ENCODE measurements at regions not wholly inside any gene's neighbourhood (a gene's known extent, or its start where the extent isn't known, plus 50 kb on each side); places are given as distances from the start of the nearest gene placed in this dataset.

DNA sequence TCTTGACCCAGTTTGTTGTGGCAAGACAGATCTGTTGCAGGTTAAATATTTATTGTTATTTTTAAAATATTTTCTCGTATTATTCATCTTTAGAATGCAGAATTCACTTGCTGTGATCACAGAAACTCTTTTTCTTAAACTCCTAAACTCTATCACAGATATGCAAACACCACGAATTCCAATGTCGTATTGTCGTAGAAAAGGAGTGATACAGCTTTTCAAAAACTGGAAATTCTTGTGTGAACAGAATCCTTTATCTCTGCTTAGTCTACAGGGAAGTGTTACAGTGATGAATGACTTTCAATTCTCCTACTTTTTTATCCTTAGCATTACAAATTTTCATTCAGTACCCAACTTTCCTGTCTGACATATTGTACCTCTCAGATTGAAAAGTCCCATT lies 1329.5 kb upstream of the B3GALT2 start:
- no peak for DNase-seq (ENCODE audit: low read depth in 3 of 3, low spot score in 2 of 3)

DNA sequence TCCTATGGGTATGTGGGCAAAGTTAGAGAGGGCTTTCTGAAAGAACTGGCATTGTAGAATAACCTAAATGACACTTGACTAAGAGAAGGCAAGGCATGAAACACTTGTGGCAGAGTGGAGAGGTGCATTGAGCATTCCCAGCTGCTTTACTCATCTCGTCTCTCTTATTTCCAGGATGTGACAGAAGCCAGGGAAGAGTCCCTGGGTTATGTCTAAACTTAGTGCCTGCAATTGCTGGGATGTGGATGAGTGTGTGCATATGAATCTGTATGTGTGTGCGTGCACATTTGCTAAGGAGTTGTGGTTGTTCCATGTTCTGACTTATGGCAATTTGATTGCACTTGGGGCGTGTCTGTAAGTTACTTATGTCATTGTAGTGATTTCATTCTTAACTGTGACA lies 1326.5 kb upstream of the B3GALT2 start:
- no peak for DNase-seq (ENCODE audit: low read depth in 3 of 3, low spot score in 2 of 3)

DNA sequence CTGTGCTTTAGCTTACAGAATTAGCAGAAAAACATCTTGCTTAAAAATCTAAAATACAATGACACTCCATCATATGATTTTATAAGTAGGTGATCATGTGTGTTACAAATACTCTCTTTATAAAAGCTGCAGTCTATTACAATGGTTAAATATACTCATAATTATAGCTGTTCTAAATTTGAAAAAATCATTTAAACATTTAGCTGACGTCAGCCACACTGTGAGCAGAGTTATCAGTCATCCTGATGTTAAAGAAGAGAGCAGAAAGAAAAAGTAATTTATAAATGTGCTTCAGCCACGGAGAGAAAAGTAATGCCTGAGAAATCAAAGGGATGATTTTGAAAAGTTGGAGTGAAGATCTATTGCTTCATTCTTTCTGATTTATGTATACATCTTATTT lies 1325.9 kb upstream of the B3GALT2 start:
- DNase-seq (ENCODE audit: low read depth in 3 of 3, low spot score in 2 of 3): no peak

DNA sequence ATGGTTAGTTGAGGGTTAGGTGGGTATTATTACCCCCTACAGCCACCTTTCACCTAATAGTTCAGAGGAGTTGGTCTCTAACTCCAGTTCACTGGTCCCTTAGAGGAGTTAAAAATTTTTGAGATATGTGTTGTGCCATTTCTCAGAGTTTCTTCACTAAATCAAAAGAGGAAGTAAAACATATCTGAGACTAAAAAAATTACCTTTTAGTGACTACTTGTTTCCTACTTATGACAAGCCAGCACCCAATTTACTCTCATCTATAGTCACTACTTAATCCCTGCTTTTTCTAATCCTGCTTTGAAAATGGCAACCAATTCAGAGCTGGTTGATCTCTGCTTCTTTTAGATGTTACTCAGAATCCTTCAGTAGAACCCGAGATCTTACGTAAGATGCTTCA lies 1316.8 kb upstream of the B3GALT2 start:
- no peak for DNase-seq (ENCODE audit: low read depth in 3 of 3, low spot score in 2 of 3)

DNA sequence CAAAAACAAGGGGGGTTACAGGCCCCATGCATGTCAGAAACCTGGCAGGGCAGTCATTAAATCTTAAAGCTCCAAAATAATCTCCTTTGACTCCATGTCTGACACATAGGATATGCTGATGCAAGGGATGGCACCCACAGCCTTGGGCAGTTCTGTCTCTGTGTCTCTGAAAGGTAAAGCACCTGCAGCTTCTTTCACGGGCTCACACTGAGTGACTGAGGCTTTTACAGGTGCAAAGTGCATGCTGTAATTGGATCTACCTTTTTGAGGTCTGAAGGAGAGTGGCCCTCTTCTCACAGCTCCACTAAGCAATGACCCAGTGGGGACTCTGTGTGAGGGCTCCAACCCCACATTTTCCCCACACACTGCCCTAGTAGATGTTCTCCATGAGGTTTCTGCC lies 1309.0 kb upstream of the B3GALT2 start:
- no peak for DNase-seq (ENCODE audit: low read depth in 3 of 3, low spot score in 2 of 3)

DNA sequence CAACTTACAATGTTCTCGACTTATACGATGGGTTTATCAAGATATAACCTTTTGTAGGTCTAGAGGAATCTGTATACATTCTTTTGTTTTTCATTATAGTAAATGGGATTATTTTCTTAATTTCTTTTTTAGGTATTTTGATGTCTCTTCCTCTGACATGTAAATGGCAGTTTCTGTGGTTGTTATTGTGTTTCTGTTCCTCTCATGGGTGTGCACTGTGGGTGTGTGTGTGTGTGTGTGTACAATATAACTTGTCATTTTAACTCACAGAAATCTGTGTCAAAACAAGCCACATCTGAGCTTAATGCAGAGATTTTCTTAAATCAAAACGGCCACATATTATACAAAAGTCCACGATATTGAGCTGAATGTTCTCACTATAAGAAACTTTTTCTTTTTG lies 1300.8 kb upstream of the B3GALT2 start:
- no peak for DNase-seq (ENCODE audit: low read depth in 3 of 3, low spot score in 2 of 3)

DNA sequence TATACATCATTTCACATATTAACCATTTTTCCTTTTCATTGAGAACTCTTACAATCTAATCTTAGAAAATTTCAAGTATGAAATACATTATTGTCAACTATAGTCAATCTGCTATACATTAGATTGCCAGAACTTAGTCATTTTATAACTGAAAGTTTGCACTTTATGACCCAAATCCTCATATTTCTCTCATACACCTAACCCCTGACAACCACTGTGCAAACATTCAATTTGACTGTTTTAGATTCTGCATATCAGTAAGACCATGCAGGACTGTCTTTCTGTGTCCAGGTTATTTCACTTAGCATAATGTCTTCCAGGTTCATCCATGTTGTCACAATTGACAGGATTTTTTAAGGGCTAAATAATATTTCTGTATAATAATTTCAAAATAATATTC lies 1299.0 kb upstream of the B3GALT2 start:
- DNase-seq (ENCODE audit: low read depth in 3 of 3, low spot score in 2 of 3): no peak

DNA sequence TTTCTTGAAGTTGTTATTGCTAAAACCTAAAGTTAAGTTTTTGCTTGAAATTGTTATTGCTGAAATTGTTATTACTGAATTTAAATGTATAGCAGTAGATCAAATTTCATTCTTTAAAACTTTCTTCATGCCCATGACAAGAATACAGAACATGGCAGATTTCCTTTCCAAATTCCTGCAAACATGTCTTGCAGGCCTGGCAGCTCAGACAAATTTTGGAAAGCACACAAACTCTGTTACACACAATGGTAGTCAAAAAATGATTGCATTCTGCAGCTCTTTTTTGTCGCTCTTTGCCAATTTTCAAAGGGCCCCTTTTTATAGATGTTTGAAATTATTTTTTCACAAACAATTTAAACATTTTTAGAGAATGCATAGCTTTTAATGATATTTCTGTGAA lies 1292.3 kb upstream of the B3GALT2 start:
- no peak for DNase-seq (ENCODE audit: low read depth in 3 of 3, low spot score in 2 of 3)

DNA sequence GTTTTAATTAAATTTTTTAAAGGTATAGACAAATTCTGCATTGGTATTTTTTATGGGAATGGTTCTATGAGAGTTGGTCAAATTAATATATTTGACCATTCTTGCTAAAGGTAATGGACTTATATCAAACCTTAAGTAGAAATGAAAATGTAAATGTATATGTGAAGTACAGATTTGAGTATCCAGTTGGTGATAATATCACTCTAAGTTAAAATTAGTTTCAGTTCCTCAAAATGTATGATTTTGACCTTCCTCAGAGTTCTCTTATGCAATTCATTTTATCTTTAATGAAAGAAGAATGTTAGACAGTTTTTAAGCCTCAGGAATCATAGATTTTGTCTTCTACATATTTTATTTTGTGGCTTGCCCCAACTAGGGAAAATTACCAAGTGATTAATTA lies 1291.5 kb upstream of the B3GALT2 start:
- no peak for DNase-seq (ENCODE audit: low read depth in 3 of 3, low spot score in 2 of 3)

DNA sequence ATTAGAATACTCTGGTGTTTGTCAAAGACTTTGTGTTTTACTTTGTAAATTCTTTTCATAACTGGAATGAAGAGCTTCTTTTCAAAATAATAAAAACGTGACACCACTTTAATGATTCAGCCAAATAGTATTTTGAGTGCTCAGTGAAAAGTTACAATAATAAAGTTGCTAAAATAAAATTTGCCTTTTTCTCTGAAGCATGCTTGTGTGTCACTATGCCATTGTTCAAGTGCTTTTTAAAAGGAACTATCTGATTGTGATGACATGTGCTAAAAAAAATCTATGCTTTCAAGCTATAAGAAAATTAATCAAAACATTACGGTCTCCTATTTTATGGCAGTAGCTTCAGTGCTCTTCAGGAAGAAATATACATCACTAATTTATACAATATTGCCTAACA lies 1290.5 kb upstream of the B3GALT2 start:
- no peak for DNase-seq (ENCODE audit: low read depth in 3 of 3, low spot score in 2 of 3)

DNA sequence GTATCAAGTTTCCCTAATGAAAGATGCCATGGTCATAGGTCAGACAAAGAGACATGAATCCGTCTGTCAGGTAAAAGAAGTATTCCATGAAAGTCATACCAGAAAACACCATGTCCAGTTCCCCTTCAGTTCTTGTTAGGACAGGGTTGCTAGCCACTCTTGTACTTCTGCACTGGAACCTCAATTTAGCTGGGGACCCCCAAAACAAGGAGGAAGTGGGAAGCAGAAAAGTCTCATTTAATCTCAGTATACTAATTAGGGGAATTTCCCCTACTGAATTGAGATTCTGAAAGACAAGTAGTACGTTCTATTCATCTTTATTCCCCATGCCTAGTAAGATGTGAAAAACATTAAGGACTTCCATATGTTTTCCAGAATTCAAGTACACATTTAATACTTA lies 1289.9 kb upstream of the B3GALT2 start:
- no peak for DNase-seq (ENCODE audit: low read depth in 3 of 3, low spot score in 2 of 3)

DNA sequence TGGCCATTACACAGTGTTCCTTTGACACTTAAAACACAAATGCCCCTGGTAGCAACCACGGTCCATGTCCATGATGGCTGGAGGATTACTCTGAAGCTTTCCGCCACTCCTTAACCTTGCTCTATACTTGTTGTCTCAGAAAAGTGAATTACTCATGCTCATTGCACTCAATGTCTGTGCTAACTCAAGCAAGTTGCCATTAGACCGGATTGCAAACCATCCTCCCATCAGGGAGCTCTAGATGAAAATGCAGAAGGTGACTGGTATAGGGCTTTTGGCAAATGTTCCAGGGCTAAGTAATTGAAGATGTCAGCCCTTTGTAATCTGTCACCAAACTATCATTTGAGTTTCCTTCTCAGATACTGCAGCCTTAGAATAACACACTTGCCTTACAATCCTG lies 1288.3 kb upstream of the B3GALT2 start:
- no peak for DNase-seq (ENCODE audit: low read depth in 3 of 3, low spot score in 2 of 3)

DNA sequence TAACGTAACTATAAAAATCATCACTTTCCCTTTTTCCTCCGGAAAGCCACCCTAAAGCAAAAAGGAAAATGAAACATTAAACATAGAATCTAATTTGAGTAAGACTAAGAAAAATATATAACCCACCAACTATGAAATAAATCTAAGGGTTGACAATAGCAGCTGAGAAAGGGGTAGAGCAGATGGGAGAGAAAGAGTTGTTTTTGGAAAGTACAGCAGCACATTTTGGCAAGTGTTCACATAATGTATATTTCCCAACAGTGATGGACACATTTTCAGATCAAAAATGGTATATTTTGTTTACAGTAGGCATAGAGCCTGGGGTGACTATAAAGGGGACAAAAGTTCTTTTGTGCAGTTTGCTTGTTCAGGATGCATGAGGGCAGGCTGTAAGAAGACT lies 1287.4 kb upstream of the B3GALT2 start:
- DNase-seq (ENCODE audit: low read depth in 3 of 3, low spot score in 2 of 3): no peak

DNA sequence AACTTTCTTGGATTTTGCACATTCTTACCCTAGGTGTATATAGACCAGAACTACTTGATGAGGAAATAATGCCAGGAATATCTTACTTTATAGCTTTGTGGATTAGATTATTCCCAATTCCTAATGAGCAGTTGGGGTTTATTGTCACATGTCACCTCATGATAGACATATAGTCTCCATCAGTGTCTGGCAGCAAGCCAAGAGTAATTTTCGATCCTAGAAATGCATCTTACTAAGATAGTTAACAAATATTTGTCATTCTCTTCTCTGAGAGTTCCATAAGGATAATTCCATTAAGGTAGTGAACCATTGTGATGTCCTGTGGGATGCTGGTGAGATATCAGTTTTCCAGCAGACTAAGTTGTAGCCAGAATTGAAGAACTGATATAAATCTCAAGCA lies 1282.9 kb upstream of the B3GALT2 start:
- no peak for DNase-seq (ENCODE audit: low read depth in 3 of 3, low spot score in 2 of 3)

DNA sequence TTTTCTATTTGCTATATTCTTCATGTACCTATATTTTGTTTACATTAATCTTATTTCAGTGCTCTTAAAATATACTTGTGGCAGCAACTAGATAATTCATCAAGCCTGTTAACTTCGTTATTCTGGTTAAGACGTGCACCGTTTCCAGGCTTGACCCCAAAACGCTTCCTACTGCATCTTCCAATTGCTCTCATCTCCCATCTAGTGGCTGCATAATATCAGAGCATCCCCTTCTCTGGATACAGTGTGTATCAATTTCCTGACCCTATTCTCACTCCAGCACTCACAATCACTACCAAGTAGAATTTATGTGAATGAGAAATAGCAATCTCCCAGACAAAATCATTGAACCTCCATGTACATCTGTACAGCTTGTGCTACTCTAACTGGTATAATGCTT lies 1280.3 kb upstream of the B3GALT2 start:
- DNase-seq (ENCODE audit: low read depth in 3 of 3, low spot score in 2 of 3): no peak

DNA sequence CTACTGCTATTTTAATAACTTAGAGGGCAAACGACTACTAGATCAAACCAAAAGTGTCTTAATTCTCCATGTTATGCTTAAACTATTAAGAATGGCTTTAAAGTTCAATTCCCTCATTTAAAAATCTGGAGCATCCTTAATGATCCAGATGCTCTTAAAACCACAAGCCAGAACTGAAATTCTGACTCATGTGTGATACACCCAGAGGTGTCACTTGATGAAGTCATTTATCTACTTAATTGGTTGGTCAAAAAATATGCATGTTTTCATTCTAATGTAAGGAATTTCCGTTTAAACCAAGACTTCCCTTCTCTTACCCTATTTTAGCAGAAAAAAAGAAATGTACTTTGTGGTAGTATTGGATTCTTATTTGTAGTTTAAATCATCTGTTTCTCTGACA lies 1261.2 kb upstream of the B3GALT2 start:
- DNase-seq (ENCODE audit: low read depth in 3 of 3, low spot score in 2 of 3): no peak

DNA sequence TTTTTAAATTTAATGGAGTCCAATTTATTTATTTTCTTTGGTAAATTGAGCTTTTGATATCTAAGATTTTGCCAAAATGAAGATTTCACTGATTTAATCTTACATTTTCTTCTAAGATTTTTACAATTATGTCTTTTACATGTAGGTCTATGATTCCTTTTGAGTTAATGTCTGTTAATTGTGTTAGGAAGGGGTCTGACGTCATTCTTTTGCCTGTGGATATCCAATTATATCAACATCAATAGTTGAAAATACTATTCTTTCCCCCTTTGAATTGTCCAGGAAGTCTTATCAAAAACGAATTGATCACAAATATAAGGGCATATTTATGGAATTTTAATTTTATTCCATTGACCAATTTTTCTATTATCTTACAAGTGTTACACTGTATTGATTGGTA lies 1258.8 kb upstream of the B3GALT2 start:
- no peak for DNase-seq (ENCODE audit: low read depth in 3 of 3, low spot score in 2 of 3)

DNA sequence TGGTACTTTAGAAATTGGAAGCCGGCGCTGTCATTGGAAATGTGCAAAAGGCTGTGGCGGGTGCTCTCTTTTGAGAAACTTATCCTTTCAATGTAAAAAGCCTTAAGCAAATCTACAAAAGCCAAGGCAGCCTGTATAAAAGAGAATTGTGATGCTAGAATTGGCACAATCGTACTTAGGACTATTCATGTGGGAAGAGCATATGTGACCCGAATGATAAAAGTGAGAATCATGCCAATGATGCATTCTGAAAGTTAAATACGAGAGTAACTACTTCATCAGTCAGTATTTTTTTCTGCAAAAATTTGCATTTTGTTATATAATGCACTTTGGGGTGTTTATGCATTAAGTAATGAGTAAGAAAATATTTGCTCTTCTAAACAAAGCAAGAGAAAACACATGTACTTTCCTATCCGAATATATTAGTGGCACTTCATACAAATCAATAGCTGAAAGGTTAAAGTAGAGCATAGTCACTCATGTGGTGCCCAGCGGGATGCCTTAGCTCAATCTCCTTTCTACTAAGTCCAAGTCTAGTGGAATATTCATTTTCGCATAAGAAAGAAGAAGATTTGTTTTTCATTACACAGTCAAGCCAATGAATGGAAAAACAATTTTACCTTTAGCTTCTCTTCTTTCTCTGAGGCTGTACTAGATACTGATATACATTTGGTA lies 1256.6 kb upstream of the B3GALT2 start:
- DNase-seq (ENCODE audit: low read depth in 3 of 3, low spot score in 2 of 3): no peak

DNA sequence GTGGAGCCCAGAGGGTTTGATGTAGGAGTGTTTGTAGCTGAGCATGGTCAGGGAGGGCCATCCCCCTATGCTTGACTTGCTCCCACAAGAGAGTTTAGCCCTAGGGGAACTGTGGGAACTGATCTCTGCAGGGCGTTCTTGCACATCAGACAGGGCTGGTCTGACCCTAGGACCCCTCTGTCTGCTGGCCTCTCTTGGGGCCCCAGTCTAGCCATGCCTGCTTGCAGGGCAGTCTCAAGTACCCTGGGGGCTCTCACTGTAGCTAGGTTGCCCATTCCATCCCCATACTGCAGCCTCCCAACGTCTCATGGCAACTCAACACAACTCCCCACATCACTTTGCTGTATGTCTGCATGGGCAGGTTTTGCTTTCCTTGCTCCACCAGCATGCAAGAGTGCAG lies 1250.7 kb upstream of the B3GALT2 start:
- DNase-seq (ENCODE audit: low read depth in 3 of 3, low spot score in 2 of 3): no peak

DNA sequence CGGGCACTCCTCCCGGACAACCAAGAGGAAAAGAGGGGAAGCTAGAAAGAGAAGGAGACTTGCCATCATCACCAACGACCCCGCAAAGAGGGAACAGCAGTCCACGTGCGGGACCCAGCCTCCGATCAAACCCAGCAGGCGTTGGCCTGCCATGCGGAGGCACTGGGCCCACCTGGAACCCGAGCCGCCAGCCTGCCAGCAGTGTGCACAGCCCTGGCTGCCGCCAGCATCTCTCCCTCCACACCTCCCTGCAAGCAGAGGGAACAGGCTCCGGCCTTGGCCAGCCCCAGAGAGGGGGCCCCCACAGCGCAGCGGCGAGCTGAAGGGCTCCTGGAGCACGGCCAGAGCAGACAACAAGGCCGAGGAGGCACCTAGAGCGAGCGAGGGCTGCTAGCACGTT lies 1244.7 kb upstream of the B3GALT2 start:
- DNase-seq (ENCODE audit: low read depth in 3 of 3, low spot score in 2 of 3): no peak

DNA sequence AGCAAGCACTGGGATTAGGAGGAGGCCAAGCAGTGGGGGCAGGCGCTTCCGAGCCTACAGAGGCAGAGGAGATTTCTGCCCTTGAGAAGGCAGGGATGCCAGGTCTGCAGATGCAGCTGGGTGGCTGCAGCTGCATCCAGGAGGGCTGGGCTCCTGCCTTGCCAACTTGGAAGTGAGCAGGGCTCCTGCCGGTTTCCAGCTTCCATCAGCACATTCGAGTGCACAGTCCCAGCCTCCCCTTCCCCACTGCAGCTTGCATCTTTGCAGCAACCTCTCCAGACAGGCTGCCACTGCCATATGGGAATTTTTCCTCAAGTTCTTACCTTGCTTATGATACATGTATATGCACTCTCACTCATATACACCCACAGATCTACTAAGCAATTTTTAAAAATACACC lies 1234.3 kb upstream of the B3GALT2 start:
- DNase-seq (ENCODE audit: low read depth in 3 of 3, low spot score in 2 of 3): no peak

DNA sequence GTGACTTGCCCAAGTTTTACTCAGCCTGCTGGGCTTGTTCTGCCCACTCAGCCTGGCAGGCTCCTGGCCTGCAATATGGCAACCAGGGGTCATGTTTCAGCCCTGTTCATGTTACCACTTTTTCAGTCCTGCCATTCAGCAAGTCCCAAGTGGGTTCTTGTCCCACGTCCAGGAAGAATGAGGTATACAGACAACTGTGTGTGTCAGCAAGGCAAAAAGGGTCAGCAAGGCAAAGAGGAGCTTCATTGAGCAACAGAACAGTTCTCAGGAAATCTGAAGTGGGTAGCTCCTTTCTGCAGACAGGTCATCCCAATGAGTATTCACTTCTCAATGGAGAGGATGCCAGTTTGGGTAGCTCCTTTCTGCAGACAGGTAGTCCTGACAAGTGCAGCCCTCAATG lies 1233.3 kb upstream of the B3GALT2 start:
- DNase-seq (ENCODE audit: low read depth in 3 of 3, low spot score in 2 of 3): no peak

DNA sequence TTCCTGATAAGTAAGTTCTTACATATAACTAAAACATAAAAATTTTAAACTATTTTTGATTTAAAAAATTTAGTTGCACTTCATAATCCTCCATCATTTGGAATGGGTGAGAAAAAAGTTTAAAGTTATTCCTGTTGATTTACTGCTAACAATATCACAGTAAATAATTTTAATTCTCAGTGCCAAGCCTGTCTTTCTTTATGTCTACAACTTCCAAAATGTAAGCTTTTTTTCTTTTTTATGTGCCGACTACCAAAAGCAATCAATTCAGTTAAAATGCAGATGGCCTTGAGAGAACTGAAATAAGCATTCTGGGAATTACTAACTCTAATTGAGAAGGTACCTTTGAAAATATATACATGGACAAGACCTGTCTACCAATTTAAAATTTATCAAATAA lies 1224.3 kb upstream of the B3GALT2 start:
- DNase-seq (ENCODE audit: low read depth in 3 of 3, low spot score in 2 of 3): no peak

Data from right renal cortex interstitium (tissue), 3 donors.